ENCODE measurements at regions not wholly inside any gene's neighbourhood (a gene's known extent, or its start where the extent isn't known, plus 50 kb on each side); places are given as distances from the start of the nearest gene placed in this dataset.
"Not testable (repeated sequence)": the region's sequence is repeated elsewhere in the genome, so short reads cannot be mapped to it uniquely, and the experiment has no call there.

DNA sequence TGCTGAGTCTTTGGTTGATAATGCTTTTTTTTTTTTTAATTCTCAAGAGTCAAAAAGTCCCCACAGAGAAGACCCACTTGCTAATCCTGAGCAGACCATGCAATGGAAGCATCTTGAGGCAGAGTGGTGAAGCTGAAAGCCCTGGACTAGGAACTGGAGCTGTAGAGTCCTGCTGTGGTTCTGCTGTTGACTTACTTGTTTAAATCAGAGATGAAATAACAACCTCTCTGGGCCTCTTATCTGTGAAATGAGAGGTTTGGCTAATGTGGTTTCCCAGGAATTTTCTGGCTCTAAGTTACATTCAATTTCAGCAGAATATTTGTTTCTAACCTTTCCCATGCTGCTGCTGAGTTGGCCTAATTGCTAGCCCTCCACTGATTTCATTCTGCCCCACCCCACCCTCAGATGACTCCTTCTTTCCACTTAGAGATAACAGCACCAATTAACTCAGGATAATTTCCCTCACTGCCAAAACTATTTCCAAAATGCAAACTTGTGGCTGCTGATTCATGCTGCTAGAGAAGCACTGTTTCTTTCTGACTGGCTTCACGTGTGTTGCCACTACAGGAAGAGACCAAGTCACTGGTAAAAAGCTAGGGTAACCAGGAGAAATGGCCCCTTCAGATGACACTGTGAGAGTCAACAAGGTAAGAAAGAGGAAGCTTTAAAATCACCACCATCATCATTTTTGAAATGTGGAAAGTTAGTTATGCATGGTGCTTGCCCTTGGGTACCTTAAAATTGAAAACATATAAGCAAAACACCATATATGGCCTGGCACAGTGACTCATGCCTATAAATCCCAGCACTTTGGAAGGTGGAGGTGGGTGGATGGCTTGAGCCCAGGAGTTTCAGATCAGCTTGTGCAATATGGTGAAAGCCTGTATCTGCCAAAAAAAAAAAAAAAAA, 326.4 kb downstream of the DCHS2 start:
- no peak for DNase-seq

GRCh38 chr4:154160519-154161301, 330.9 kb downstream of the DCHS2 start:
- peak in 1 of 2 experiments; percentile 31 for DNase-seq

DNA sequence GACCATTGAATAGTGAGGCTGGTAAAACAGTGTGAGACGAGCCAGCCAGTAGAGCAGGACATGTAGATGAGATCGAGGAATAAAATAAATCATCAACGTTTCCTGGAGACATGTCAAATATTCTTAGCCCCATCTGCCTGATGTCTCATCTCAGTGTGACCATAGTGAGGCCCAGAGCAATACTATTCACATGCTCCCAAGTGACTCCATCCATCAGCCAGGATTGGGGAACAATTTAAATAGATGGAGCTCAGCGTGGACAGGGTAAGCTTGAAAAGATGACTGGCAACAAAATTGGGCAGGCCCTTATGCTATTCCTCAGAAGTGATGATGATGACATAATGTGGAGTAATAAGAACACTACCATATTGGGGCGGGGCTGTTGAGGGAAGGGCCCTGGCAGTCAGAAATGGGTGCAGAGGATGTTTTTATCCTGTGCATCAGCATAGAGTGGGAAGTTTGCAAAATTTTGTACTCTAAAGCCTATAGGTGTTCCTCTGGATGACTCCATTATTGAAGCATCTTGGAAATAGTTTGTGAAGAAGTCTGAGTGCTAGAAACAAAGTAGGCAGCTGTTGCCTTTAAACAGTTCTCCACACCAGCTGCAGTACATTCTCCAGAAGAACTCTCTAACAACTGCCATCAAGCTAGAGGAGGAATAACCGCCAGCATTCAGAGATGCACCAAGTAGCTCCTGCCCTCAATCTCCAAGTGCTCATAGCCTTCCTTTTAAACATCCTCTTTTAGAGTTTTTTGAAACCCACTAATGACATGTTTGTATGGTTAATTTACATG, 333.0 kb downstream of the DCHS2 start:
- DNase-seq = no peak

- DNase-seq = no peak
Observed at GRCh38 chr4:154152546-154152945, 339.1 kb downstream of the DCHS2 start.

DNA sequence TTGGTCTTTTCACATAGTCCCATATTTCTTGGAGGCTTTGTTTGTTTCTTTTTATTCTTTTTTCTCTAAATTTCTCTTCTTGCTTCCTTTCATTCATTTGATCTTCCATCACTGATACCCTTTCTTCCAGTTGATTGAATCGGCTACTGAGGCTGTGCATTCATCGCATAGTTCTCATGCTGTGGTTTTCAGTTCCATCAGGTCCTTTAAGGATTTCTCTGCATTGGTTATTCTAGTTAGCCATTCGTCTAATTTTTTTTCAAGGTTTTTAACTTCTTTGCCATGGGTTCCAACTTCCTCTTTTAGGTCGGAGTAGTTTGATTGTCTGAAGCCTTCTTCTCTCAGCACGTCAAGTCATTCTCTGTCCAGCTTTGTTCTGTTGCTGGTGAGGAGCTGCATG, 342.4 kb downstream of the DCHS2 start:
- not testable (repeated sequence) for DNase-seq

GRCh38 chr4:154143720-154144119, 347.9 kb downstream of the DCHS2 start:
- no peak for DNase-seq

GRCh38 chr4:154142664-154143063, 348.9 kb downstream of the DCHS2 start:
- no peak for DNase-seq

- DNase-seq = no peak
Observed at GRCh38 chr4:154140869-154141268, 350.7 kb downstream of the DCHS2 start.

GRCh38 chr4:154137320-154137905, 348.5 kb upstream of the SFRP2 start:
- DNase-seq = no peak

GRCh38 chr4:154135576-154135975, 346.7 kb upstream of the SFRP2 start:
- DNase-seq = no peak

DNA sequence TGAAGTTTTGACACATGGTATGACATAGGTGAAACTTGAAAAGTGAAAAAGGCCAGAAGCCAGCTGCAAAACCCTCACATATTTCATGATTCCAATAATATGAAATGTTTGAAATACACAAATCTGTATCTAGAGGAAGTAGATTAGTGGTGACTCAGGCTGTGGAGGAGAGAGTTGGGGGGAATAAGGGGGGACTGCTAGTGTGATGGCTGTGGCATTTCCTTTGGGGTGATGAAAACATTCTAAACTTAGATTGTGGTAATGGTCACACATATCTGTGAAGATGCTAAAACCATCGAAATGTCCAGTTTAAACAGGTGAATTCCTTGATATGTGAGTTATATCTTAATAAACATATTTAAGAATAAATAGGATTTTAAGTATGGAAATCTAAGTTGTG, 343.5 kb upstream of the SFRP2 start:
- no peak for DNase-seq

GRCh38 chr4:154126276-154126675, 337.4 kb upstream of the SFRP2 start:
- no peak for DNase-seq

- no peak for DNase-seq
Observed at GRCh38 chr4:154125340-154125739, 336.5 kb upstream of the SFRP2 start.

DNA sequence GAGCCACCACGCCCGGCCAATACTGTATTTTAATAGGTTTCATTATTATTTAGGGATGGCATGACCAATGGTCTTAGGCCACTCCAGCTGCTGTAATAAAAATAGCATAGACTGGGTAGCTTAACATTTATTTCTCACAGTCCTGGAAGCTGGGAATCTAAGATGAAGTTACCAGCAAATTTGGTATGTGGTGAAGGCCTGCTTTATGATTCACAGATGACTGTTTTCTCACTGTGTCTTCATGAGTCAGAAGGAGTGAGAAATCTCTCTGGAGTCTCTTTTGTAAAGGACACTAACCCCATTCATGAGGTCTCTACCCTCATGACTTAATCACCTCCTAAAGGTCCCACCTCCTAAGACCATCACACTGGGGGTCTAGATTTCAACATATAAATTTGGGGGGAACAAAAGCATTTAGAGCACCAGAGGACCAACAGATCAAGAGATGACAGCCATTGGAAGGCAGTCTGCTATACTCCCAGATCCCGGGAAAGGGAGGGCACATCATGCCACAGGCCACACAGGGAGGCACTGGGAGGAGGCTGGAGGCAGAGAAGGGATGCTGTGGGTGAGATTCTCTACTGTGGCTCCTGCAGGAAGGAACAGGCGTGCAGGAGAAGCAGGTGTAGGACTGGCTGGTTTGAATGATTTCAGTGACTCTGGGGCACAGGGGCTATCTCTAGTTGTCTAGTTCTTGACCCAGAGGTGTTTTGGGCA, 335.8 kb upstream of the SFRP2 start:
- DNase-seq = no peak

DNA sequence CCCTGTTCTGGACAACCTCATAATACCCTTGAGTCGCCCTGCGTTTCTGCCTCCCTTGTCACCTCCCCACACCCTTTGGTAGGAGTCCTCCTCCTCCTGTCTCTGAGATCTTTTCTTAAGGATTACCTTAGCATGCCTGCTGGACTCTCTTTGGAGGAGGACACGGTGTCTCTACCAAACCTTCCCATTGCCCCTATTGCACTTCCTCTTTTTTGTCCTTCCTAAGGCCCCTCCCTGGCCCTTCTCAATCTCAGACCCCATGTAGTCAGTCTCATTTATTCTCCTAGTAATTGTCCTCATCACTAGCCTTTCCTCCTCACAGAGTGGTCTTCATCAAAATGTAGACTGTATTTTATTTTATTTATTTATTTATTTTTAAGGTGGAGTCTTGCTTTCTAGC, 335.0 kb upstream of the SFRP2 start:
- no peak for DNase-seq

GRCh38 chr4:154120690-154121345, 331.9 kb upstream of the SFRP2 start:
- DNase-seq = no peak

- DNase-seq = no peak
Observed at GRCh38 chr4:154120006-154120676, 331.3 kb upstream of the SFRP2 start.

DNA sequence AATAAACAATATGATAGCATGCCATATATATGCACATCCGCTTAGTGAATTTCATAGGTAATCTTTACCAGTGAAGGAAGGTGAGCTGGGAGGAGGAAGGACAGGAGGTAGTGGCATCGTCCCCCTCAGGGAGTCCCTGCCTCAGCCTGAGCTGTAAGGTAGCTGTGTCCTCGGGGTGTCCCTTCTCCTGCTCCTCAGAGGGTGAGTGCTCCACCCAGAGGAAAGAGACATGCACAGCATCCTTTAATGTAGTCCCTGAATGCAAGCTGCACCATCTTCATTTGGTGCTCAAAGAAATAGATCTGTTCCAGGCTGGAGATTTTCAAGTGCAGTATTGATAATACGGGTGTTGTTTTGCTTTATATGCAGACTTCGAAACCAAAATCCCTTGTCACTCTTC, 330.4 kb upstream of the SFRP2 start:
- DNase-seq = no peak

DNA sequence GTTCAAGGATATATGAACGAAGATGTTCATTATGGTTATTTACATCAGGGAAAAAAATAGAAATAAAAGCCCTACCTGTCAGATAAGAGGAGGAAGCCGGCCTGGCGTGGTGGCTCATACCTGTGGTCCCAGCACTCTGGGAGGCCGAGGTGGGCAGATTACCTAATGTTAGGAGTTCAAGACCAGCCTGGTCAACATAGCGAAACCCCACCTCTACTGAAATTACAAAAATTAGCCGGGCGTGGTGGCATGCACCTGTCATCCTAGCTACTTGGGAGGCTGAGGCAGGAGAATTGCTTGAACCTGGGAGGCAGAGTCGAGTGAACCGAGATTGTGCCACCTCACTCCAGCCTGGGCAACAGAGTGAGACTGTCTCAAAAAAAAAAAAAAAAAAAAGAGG, 328.8 kb upstream of the SFRP2 start:
- DNase-seq = not testable (repeated sequence)

DNA sequence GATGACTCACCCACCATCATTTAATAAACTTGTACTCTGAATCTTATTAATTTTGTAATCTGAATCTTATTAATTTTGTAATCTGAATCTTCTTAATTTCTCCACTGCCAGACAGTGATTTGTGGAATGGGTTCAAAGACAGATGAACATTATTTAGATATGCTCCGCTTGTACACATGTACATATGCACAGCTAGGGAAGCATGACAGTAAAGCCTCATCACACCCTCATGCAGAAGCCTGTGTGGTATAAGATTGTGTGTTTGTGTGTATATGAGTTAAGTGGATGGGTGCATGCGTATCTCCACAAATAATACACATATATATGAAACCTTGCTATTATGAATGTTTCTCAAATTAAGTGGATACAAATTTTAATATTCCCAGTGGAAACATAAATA, 318.5 kb upstream of the SFRP2 start:
- no peak for DNase-seq

- no peak for DNase-seq
Observed at GRCh38 chr4:154088741-154089140, 299.9 kb upstream of the SFRP2 start.

Measured in NCI-H526 (cell line).